Memory B cell (primary cell): ENCODE measurements at regions not wholly inside any gene's neighbourhood (a gene's known extent, or its start where the extent isn't known, plus 50 kb on each side); places are given as distances from the start of the nearest gene placed in this dataset.

Experiments used
- ATAC-seq: fragments of 150-1000 bp; cut with Tn5 transposase; 2 replicates; pipeline ENCODE4 v1.10.0; 2021; ENCODE audit warnings: low read depth, mild to moderate bottlenecking, moderate library complexity
- DNase-seq, 2 donors: peaks; one replicate each; pipeline ENCODE4 v3.0.0; 2022; ENCODE audit warnings: low spot score in 2 of 2
- H3K27ac Mint-ChIP-seq: one replicate; pipeline ENCODE4 v1.8.0; 2022; ENCODE audit warnings: mild to moderate bottlenecking, moderate library complexity, mixed read lengths
- H3K27me3 Mint-ChIP-seq: one replicate; pipeline ENCODE4 v1.8.0; 2022; ENCODE audit warnings: mixed read lengths
- H3K36me3 Mint-ChIP-seq: one replicate; pipeline ENCODE4 v1.8.0; 2022; ENCODE audit warnings: mild to moderate bottlenecking, mixed read lengths
- H3K4me1 Mint-ChIP-seq: one replicate; pipeline ENCODE4 v1.8.0; 2022; ENCODE audit warnings: mixed read lengths
- H3K4me3 Mint-ChIP-seq: one replicate; pipeline ENCODE4 v1.8.0; 2022; ENCODE audit warnings: mild to moderate bottlenecking, moderate library complexity, mixed read lengths
- H3K9me3 Mint-ChIP-seq: one replicate; pipeline ENCODE4 v1.8.0; 2022; ENCODE audit warnings: mixed read lengths

DNA sequence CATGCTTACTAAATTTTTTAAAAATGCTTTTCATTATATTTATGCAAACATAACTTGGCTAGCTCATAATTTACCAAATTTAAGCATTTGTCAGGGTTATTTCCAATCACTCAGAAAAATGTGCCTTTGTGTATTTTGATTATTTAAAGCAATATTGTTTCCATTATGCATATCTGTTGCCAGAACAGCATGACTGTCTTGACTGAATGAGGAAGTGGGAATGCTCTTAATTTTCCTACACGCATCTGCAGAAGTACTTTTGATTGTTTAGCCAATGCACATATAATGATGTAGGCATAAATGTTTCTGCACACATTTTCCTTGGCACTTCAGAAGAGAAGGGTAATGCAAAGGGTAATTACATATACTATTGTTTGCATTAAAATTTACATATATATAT, 92.5 kb upstream of the ADGRL2 start:
- Mint-ChIP-seq H3K27ac (no peak overlapping the region), H3K4me3 (no peak overlapping the region), H3K27me3 (no peaks in the 10 kb centered on the region), H3K9me3 (no peaks in the 10 kb centered on the region), H3K4me1 (no peaks in the 10 kb centered on the region), H3K36me3 (no peaks in the 10 kb centered on the region)
- DNase-seq (no peak), ATAC-seq (no peak)

DNA sequence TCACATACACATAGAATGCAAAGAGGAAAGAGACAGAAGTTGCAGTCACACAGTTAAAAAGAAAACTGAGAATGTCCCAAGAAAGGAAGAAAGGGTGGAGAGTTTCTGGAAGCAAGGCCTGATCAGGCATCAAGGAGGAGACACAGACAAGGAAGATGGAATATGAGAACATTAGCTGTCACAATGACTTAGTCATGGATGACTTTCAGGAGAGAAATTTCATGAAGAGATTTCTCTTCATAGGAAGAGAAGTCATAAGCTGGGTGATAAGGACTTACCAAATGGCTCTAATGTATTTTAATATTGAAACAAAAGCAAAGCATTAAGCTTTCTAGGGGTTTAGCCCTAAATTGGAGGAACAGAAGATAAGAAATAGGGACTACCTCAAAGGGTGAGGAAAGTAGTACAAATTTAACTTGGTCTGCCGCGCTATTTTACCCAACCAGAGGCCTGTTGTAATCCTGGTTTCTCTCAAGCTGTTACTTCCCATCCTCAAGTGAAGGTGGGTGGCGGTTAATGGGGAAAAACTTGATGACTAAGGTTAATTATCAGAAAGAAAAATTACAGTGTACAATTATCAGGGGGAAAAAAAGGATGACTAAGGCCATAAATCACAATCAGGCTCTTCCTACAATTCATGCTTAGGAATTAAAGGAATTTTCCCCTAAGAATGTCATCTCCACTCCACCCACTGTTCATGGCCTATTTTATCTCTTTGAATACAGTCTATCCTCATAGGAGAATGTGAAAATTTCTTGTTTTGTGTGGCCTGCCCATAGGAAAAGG, 93.9 kb upstream of the ADGRL2 start:
- DNase-seq, result no peak
- no peak overlapping the region for H3K4me3 Mint-ChIP-seq
- no peak overlapping the region for H3K27ac Mint-ChIP-seq
- no peaks in the 10 kb centered on the region for H3K36me3 Mint-ChIP-seq
- no peak for ATAC-seq
- H3K9me3 Mint-ChIP-seq, result peaks cover 1% of the 10 kb centered on the region
- H3K4me1 Mint-ChIP-seq, result no peaks in the 10 kb centered on the region
- H3K27me3 Mint-ChIP-seq, result no peaks in the 10 kb centered on the region

DNA sequence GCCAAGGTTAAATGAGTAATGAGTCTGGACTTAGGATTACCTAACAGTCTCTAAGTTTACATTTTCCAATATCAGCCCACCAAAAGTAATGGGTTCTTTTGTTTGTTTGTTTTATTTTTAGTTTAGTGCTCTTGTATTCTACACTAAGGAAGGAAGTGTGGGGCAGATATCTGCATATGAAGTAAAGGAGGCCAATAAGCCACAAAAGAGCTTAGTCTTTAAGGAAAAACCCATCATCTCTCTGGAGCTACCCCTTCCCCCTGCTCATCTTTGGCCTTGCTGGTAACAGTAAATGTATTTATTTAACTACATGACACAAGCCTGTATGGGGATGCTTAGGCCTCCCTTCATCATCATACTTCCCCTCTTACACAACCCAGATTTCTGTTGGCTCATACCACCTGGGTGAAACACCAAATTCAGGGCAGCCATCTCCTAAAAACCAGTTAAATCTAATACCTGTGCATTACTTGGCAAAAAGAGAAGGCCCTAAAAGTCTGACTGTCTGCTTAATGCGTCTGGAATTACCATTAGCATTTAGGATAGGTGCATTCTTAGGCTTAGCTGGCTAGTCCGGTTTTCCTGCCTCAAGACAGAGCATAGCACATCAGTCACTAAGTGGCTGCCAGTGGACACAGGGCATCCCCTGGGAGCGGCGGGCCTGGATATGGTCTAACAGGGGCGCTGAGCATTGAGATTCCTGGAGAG, 96.8 kb upstream of the ADGRL2 start:
- Mint-ChIP-seq H3K4me3 (no peak overlapping the region), H3K4me1 (no peaks in the 10 kb centered on the region), H3K9me3 (peaks cover 1% of the 10 kb centered on the region), H3K36me3 (no peaks in the 10 kb centered on the region), H3K27ac (no peak overlapping the region), H3K27me3 (peaks cover 1% of the 10 kb centered on the region)
- ATAC-seq (no peak), DNase-seq (no peak)

DNA sequence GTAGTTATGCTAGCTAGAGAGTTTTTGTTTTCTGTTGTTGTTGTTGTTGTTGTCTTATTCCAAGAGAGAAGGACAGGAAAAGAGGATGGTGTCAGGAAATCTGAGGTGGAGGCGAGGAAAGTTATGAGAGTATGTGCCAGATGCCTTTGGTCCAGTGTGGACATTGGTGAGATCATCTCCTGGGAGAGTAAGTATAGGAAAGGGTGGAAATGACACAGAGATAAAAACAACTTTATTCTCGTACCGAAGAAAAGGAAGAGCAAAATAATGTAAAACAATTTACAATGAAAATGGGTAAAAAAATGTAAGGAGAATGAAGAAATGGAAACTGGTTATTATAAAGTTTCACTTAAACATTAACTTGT, 97.4 kb upstream of the ADGRL2 start:
- DNase-seq (no peak), ATAC-seq (no peak)
- H3K27me3 Mint-ChIP-seq, result peaks cover 1% of the 10 kb centered on the region
- H3K36me3 Mint-ChIP-seq, result no peaks in the 10 kb centered on the region
- no peaks in the 10 kb centered on the region for H3K4me1 Mint-ChIP-seq
- H3K9me3 Mint-ChIP-seq, result peaks cover 1% of the 10 kb centered on the region
- H3K27ac Mint-ChIP-seq, result no peak overlapping the region
- no peak overlapping the region for H3K4me3 Mint-ChIP-seq

DNA sequence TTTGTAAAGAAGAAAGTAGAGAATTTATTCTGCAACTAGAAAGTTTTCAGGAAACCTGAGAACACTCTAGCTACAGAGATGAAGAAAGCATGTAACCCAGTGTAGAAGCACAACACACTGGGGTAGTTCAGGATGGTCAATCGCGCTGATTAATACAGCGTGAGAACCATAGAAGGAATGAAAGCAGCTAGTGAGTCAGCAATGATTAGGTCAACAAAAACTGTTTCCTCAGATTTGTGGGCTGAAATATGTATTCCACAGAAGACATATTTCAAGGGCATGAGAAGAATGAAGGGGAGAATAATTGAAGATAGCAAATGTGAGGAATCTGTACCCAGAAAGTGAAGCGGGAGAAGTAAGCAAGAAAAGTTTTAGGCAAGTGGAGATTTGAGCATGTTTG, 97.8 kb upstream of the ADGRL2 start:
- DNase-seq (no peak), ATAC-seq (no peak)
- Mint-ChIP-seq H3K36me3 (no peaks in the 10 kb centered on the region), H3K27ac (no peak overlapping the region), H3K9me3 (peaks cover 1% of the 10 kb centered on the region), H3K27me3 (peaks cover 1% of the 10 kb centered on the region), H3K4me3 (no peak overlapping the region), H3K4me1 (no peaks in the 10 kb centered on the region)

DNA sequence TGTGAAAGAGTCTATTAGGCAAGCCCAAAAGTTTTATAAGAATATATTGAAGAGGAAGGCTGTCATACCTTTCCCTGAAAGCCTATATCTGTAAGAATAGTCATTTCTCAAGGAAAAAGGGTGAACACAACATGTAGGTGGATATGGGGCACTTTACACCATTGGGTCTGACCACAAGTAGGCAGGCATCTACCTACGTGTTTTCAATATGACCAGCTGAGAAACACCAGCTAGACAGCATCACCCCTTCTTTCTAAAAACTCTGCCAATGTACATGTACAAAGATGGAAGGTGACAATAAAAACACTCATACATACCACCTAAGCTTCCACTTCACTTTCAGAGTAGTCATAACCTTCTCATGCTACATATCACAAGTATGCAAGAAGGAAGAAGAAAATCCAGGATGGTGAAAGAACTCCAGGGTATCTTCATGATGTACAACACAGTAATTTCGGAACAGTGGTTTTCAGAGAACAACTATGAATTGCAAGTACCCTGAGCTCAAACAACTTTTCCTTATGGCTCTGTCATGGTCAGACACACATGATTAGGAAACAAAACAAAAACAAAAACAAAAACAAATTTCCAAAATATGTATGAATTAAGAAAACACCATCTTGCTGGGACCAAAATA, 98.5 kb upstream of the ADGRL2 start:
- Mint-ChIP-seq H3K27ac (no peak overlapping the region), H3K4me1 (no peaks in the 10 kb centered on the region), H3K36me3 (no peaks in the 10 kb centered on the region), H3K27me3 (peaks cover 1% of the 10 kb centered on the region), H3K9me3 (peaks cover 1% of the 10 kb centered on the region), H3K4me3 (no peak overlapping the region)
- DNase-seq (no peak), ATAC-seq (no peak)

DNA sequence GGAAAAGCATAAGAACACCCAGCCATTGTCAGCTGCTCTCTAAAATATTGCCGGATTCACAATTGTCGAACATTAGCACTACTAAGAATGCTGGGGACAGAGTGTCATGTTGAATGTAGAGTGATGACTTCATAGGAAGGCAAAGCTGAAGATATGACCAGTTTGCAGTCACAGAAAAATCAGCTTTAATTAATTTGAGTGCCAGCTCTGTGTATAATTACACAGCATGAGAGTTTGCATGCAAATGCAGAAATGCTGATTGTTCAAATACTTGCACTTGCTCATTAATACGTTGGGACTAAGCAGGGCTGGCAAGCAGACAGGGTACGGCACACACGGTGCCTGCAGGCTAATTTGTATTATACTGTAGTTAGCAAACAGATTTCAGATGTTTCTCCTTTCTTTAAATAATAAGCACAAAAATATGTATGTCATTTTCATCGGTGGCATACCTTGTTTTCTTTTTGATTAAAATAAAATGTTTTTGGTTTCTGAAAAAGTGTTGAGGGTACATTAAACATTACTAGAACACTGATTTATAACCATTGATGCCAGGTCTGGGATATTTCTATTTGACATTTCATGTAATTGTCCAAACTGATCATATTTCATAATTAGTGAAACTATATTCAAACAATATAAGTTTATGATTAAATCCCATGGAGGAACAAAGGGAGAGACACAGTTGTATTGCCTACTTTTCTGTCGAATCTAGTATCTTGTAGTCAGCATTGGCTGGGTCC, 99.8 kb upstream of the ADGRL2 start:
- ATAC-seq, result no peak
- Mint-ChIP-seq H3K36me3 (no peaks in the 10 kb centered on the region), H3K27me3 (peaks cover 1% of the 10 kb centered on the region), H3K4me3 (no peak overlapping the region), H3K9me3 (peaks cover 1% of the 10 kb centered on the region), H3K27ac (no peak overlapping the region), H3K4me1 (no peaks in the 10 kb centered on the region)
- DNase-seq, result no peak

DNA sequence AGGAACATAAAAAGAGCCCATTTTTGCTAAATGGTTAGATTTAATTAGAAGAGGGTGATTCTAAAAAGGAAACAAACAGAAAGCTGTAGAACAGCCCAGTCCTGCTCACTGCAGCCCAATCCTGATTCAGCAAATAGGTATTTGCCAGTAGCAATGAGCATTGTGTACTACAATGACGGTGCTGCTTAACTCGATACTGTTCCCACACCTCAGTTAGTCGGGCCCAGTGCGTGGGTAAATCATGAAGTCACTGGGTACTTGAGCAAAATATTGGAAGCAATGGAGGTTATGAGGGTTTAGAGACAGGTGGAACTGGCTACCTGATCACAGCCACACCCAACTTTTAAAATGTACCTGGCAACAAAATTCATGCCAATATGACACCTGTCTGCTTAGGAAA, 101.5 kb upstream of the ADGRL2 start:
- Mint-ChIP-seq H3K27me3 (peaks cover 1% of the 10 kb centered on the region), H3K27ac (no peak overlapping the region), H3K4me3 (no peak overlapping the region), H3K4me1 (no peaks in the 10 kb centered on the region), H3K9me3 (peaks cover 1% of the 10 kb centered on the region), H3K36me3 (no peaks in the 10 kb centered on the region)
- DNase-seq (no peak), ATAC-seq (no peak)

DNA sequence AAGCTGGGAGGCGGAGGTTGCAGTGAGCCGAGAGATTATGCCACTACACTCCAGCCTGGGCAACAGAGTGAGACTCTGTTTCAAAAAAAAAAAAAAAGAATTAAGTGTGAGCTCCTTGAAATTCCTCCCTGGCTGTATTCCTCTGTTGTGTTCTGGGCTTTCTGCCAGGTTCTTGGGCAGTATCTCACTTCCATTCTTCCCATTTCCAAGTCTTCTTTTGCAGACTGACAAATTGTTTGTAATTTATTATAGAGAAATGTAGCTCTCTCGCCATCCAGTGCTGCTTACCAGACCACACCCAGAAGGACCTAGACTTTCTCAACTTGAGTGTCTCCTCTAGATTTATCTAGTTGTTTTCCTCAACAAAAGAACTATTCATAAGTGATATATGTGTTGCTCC, 105.0 kb upstream of the ADGRL2 start:
- Mint-ChIP-seq H3K9me3 (no peaks in the 10 kb centered on the region), H3K4me3 (no peak overlapping the region), H3K36me3 (no peaks in the 10 kb centered on the region), H3K4me1 (no peaks in the 10 kb centered on the region), H3K27ac (no peak overlapping the region), H3K27me3 (peaks cover 4% of the 10 kb centered on the region)
- ATAC-seq (no peak), DNase-seq (no peak)

DNA sequence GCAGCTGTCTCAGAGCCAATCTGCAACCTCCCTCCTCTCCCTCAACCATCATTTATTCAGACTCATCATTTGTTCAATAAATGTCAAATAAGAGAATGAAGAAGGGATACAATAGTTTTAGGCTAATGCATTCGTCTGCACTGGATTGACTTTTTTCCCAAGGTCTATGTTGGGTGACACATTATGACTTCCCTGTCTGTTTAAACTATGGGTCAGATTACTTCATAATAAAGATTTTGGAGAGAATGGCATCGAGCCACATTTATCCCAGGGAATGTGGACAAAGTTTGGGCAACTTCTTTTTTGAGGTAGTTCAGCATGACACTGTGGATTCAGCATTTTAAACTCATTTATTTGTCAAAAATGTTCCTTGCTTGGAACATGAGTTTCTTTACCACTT, 107.4 kb upstream of the ADGRL2 start:
- peaks cover 3% of the 10 kb centered on the region for H3K27me3 Mint-ChIP-seq
- no peaks in the 10 kb centered on the region for H3K4me1 Mint-ChIP-seq
- no peak overlapping the region for H3K27ac Mint-ChIP-seq
- no peak overlapping the region for H3K4me3 Mint-ChIP-seq
- H3K36me3 Mint-ChIP-seq, result no peaks in the 10 kb centered on the region
- ATAC-seq (no peak), DNase-seq (no peak)
- H3K9me3 Mint-ChIP-seq, result peaks cover 1% of the 10 kb centered on the region

DNA sequence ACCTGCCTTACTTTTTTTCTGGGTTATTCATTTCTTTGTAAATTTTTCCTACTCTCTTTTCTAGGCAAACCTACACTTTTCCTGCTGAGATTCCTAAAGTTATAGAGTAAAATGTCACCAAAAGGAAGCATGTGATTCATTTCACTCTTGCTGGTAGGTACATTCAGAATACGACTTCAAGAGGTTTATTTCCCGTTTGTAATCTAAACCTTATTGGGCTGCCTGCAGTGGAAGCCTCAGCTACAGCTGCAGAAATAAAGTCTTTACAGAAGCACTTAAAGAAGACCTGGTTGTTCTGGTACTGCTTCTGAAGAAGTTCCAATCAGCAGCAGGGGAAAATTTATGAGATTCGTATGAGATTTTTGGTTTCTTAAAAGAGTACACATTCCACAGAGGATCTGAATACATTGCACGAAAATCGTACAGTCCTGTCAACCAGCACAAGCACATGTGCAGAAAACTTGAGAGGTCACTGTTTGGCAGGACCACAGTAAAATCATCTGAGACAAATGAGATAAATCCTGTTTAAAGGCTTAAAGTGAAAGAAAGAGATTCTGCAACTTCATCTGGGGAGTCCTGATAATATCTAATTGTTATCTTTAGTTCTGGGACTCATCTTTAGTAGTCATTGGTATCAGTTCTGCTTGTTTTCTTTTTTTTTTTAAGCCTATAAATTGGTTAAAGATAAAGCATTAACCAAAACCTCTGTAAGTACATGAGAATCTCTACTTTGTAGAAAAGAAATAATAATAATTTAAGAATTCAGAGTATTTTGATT, 109.9 kb upstream of the ADGRL2 start:
- no peaks in the 10 kb centered on the region for H3K4me1 Mint-ChIP-seq
- no peak overlapping the region for H3K4me3 Mint-ChIP-seq

DNA sequence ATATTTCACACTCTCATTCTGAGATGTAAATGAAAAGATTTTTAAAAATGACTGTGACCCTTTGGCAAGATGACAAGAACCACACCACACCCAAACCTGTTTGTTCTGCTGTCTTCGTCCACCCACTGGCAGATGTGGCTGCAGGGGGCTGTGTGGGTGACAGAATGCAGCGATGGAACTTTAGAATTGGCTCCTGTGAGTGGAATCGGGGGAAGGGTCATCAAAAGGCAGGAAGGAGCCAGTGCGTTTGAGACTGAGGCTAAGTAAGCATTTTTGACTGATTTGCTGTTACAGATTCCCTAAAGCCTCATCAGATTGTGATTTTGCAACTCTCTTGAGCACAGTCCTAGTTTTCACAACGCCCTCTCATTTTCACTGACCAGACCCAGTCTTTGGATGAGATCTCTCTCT, 111.2 kb upstream of the ADGRL2 start:
- Mint-ChIP-seq H3K36me3 (no peaks in the 10 kb centered on the region), H3K9me3 (peaks cover 6% of the 10 kb centered on the region), H3K27ac (no peak overlapping the region), H3K4me1 (no peaks in the 10 kb centered on the region), H3K4me3 (no peak overlapping the region), H3K27me3 (peaks cover 3% of the 10 kb centered on the region)
- DNase-seq (no peak), ATAC-seq (no peak)

More for the DNA sequence above, 109.9 kb upstream of the ADGRL2 start:
- Mint-ChIP-seq H3K27me3 (peaks cover 3% of the 10 kb centered on the region), H3K9me3 (peaks cover 6% of the 10 kb centered on the region), H3K36me3 (no peaks in the 10 kb centered on the region), H3K27ac (no peak overlapping the region)
- DNase-seq (no peak), ATAC-seq (no peak)

DNA sequence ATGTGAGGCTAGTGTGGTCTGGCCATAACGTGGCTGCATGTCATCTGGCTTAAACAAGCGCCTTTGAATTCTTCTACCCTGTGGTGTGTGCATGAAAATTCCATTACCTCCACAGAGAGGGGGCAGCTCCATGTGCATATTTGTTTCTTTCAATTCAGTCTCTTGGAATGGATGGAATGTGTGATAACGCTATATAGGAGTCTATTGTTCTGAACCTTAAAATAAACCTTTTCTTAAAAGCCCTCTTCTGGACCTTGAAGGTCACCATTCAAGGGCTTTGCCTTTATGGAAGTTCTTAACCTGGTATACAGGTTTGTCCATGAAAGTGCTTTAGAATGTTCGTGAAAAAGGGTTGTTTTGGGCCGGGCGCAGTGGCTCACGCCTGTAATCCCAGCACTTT, 118.2 kb upstream of the ADGRL2 start:
- H3K9me3 Mint-ChIP-seq, result peaks cover 4% of the 10 kb centered on the region
- H3K36me3 Mint-ChIP-seq, result no peaks in the 10 kb centered on the region
- no peak for DNase-seq
- H3K27me3 Mint-ChIP-seq, result no peaks in the 10 kb centered on the region
- no peak overlapping the region for H3K27ac Mint-ChIP-seq
- no peak for ATAC-seq
- no peak overlapping the region for H3K4me3 Mint-ChIP-seq
- H3K4me1 Mint-ChIP-seq, result no peaks in the 10 kb centered on the region
